Common myeloid progenitor, CD34-positive (primary cell): ENCODE measurements at regions not wholly inside any gene's neighbourhood (a gene's known extent, or its start where the extent isn't known, plus 50 kb on each side); places are given as distances from the start of the nearest gene placed in this dataset.

Experiments used
- CTCF ChIA-PET: fragments of 350-600 bp; sonication (Branson Sonifier 250); formaldehyde crosslinking; loops from one replicate; lab custom pipeline; 2021; ENCODE audit warnings: antibody characterized with exemption; lab: Charles Lee
- POLR2A ChIA-PET: fragments of 350-600 bp; sonication (Branson Sonifier 250); formaldehyde crosslinking; loops from one replicate; lab custom pipeline; 2021; ENCODE audit warnings: antibody characterized with exemption; lab: Charles Lee
- DNase-seq, 3 donors: peaks; one replicate each; pipeline versions ENCODE4 v3.0.0 to v3.0.0-alpha.2; 2013
- H3K27ac ChIP-seq, 2 experiments: 1 replicate in 1 of 2; 2 replicates in 1 of 2; pipeline ENCODE4 v1.7.0; 2013; ENCODE audit warnings: inconsistent platforms in 2 of 2, low read length in 2 of 2, mild to moderate bottlenecking in 2 of 2, low read depth in 1 of 2, moderate library complexity in 1 of 2; ENCODE audit not compliant: severe bottlenecking in 2 of 2, insufficient read depth in 1 of 2, poor library complexity in 1 of 2
- H3K27me3 ChIP-seq, 5 experiments: replicated peaks in 2 of 5; 1 replicate in 3 of 5; 2 replicates in 2 of 5; pipeline versions ENCODE4 v1.6.1 to v1.7.0; 2013; ENCODE audit warnings: low read length in 4 of 5, mild to moderate bottlenecking in 2 of 5, moderate library complexity in 2 of 5, inconsistent platforms in 1 of 5; ENCODE audit not compliant: insufficient read depth in 5 of 5, control insufficient read depth in 4 of 5
- H3K36me3 ChIP-seq, 4 experiments: 1 replicate in 2 of 4; 2 replicates in 2 of 4; pipeline versions ENCODE4 v1.6.1 to v1.7.0; 2013; ENCODE audit warnings: low read length in 3 of 4, control low read depth in 1 of 4, mild to moderate bottlenecking in 1 of 4; ENCODE audit not compliant: control insufficient read depth in 4 of 4, insufficient read depth in 4 of 4
- H3K4me1 ChIP-seq, 4 experiments: 1 replicate in 3 of 4; 2 replicates in 1 of 4; pipeline versions ENCODE4 v1.6.1 to v1.7.1; 2013; ENCODE audit warnings: low read length in 3 of 4, mild to moderate bottlenecking in 3 of 4, control low read depth in 1 of 4, inconsistent platforms in 1 of 4, moderate library complexity in 1 of 4; ENCODE audit not compliant: control insufficient read depth in 4 of 4, insufficient read depth in 4 of 4; ENCODE audit errors: control extremely low read depth in 1 of 4
- H3K4me3 ChIP-seq, 7 experiments: 1 replicate in 4 of 7; 2 replicates in 3 of 7; pipeline versions ENCODE4 v1.5.1 to v1.7.0; 2013; ENCODE audit warnings: mild to moderate bottlenecking in 7 of 7, low read length in 6 of 7, moderate library complexity in 6 of 7, inconsistent platforms in 2 of 7, low read depth in 2 of 7, control low read depth in 1 of 7; ENCODE audit not compliant: insufficient read depth in 4 of 7, control insufficient read depth in 1 of 7; ENCODE audit errors: extremely low read depth in 1 of 7
- H3K9me3 ChIP-seq, 5 experiments: 1 replicate in 4 of 5; 2 replicates in 1 of 5; pipeline versions ENCODE4 v1.6.1 to v1.7.1; 2013; ENCODE audit warnings: low read length in 4 of 5, mild to moderate bottlenecking in 2 of 5, inconsistent platforms in 1 of 5, low read depth in 1 of 5, moderate library complexity in 1 of 5; ENCODE audit not compliant: control insufficient read depth in 4 of 5, insufficient read depth in 2 of 5; ENCODE audit errors: control extremely low read depth in 1 of 5
- WGBS: methylation state at CpG from one replicate; pipeline ENCODE4 v1.1.5; 2013; ENCODE audit not compliant: insufficient coverage; 5-methylcytosine and 5-hydroxymethylcytosine counted together

GRCh38 chr1:184900507-184900906 is 73.8 kb downstream of the NIBAN1 start:
- WGBS: 100% methylated on average over 1 of the region's 4 CpGs
- Histone ChIP-seq H3K36me3 (peaks cover 0 to 25% (median 12%) of the 10 kb centered on the region in 4 experiments), H3K27ac (no peak overlapping the region), H3K9me3 (no peaks in the 10 kb centered on the region), H3K4me3 (no peak overlapping the region), H3K27me3 (no peaks in the 10 kb centered on the region), H3K4me1 (peaks cover 0 to 2% (median 0%) of the 10 kb centered on the region in 4 experiments)
- no peak for DNase-seq
- ChIA-PET CTCF (interaction anchor here (1.0 to 1.5 kb wide), 2 partner anchors 22 to 270 kb away, joined by 3 to 5 read pairs; no protein-coding TSS in a partner anchor), POLR2A (no interaction called here)

- WGBS: no CpG with 5 or more reads among the region's 2 CpGs
- H3K4me3 ChIP-seq: no peak overlapping the region
- H3K27ac ChIP-seq: no peak overlapping the region
- CTCF ChIA-PET: no interaction called here
- POLR2A ChIA-PET: no interaction called here
- H3K9me3 ChIP-seq: no peaks in the 10 kb centered on the region
- H3K36me3 ChIP-seq: peaks cover 0 to 37% (median 15%) of the 10 kb centered on the region in 4 experiments
- no peaks in the 10 kb centered on the region for H3K4me1 ChIP-seq
- no peaks in the 10 kb centered on the region for H3K27me3 ChIP-seq
- DNase-seq: no peak
These were observed 78.3 kb downstream of the NIBAN1 start for GRCh38 chr1:184896000-184896399.

- WGBS: 91% methylated on average over 1 of the region's 2 CpGs
- POLR2A ChIA-PET: interaction anchor here (0.6 kb wide), 1 partner anchor 67 kb away, joined by 3 read pairs; no protein-coding TSS in a partner anchor
- H3K4me3 ChIP-seq: no peak overlapping the region
- no peak for DNase-seq
- no peaks in the 10 kb centered on the region for H3K9me3 ChIP-seq
- H3K27me3 ChIP-seq: no peaks in the 10 kb centered on the region
- peaks cover 0 to 3% (median 0%) of the 10 kb centered on the region in 4 experiments for H3K4me1 ChIP-seq
- no peak overlapping the region for H3K27ac ChIP-seq
- CTCF ChIA-PET: interaction anchor here (1.3 kb wide), 1 partner anchor 17 kb away, joined by 3 read pairs; no protein-coding TSS in a partner anchor
- H3K36me3 ChIP-seq: peaks cover 0 to 37% (median 16%) of the 10 kb centered on the region in 4 experiments
These were observed 79.2 kb downstream of the NIBAN1 start for GRCh38 chr1:184895086-184895485.

GRCh38 chr1:184893695-184894094 is 80.6 kb downstream of the NIBAN1 start:
- ChIA-PET POLR2A (no interaction called here), CTCF (no interaction called here)
- Histone ChIP-seq H3K36me3 (peaks cover 0 to 43% (median 21%) of the 10 kb centered on the region in 4 experiments), H3K27ac (no peak overlapping the region), H3K27me3 (no peaks in the 10 kb centered on the region), H3K9me3 (no peaks in the 10 kb centered on the region), H3K4me1 (peaks cover 0 to 3% (median 0%) of the 10 kb centered on the region in 4 experiments), H3K4me3 (no peak overlapping the region)
- no CpG with 5 or more reads among the region's 2 CpGs for WGBS
- no peak for DNase-seq

DNA sequence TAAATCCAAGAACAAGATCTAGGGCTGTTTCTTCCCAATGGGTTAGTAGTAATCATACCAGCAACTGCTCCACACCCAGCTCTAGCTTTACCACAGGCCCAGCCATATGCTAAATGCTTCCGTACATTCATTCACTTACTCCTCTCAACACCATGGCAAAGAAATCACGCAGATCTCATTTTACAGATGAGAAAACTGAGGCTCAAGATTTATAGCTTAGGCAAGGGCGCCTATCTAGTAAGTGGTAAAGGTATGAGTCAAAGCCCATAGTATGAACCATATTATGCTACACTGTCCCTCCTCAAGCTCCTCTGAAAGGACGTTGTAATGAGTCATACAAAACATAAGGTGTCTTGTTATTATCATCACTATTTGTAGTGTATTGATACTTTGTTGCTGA is 82.2 kb downstream of the NIBAN1 start:
- no CpG with 5 or more reads among the region's 4 CpGs for WGBS
- ChIA-PET POLR2A (no interaction called here), CTCF (interaction anchor here (1.5 kb wide), 1 partner anchor 10 kb away, joined by 4 read pairs; no protein-coding TSS in a partner anchor)
- no peak overlapping the region for H3K4me3 ChIP-seq
- H3K27me3 ChIP-seq: no peaks in the 10 kb centered on the region
- DNase-seq: no peak
- no peaks in the 10 kb centered on the region for H3K9me3 ChIP-seq
- H3K4me1 ChIP-seq: peaks cover 0 to 3% (median 0%) of the 10 kb centered on the region in 4 experiments
- peaks cover 0 to 28% (median 14%) of the 10 kb centered on the region in 4 experiments for H3K36me3 ChIP-seq
- no peak overlapping the region for H3K27ac ChIP-seq

DNA sequence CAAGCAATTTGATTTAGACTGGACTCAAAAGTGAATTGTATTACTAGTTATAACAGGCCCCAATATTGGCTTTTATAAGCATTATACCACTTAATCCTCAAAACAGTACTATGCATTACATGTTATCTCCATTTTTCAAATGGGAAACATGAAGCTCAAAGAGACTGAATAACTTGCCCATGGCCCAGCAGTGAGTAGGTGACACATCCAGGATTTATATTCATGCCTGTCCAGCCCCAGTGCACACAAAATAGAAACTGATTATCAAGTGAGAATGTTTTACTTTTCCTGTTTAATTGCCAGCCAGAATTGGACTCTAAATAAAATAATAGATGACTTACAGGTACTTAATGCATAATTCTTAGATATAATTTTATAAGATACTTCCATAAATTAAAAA is 82.9 kb downstream of the NIBAN1 start:
- ChIA-PET CTCF (interaction anchor here (1.5 kb wide), 1 partner anchor 11 kb away, joined by 4 read pairs; no protein-coding TSS in a partner anchor), POLR2A (interaction anchor here (1.0 kb wide), 1 partner anchor 12 kb away, joined by 3 read pairs; no protein-coding TSS in a partner anchor)
- no peak for DNase-seq
- H3K27me3 ChIP-seq: no peaks in the 10 kb centered on the region
- H3K9me3 ChIP-seq: no peaks in the 10 kb centered on the region
- no peak overlapping the region for H3K27ac ChIP-seq
- peaks cover 0 to 3% (median 0%) of the 10 kb centered on the region in 4 experiments for H3K4me1 ChIP-seq
- no peak overlapping the region for H3K4me3 ChIP-seq
- peaks cover 0 to 24% (median 12%) of the 10 kb centered on the region in 4 experiments for H3K36me3 ChIP-seq

- peak overlapping the region in 1 of 2 experiments; percentile 35 for H3K27ac ChIP-seq
- ChIA-PET POLR2A (interaction anchor here (1.0 kb wide), 1 partner anchor 13 kb away, joined by 3 read pairs; no protein-coding TSS in a partner anchor), CTCF (interaction anchor here (1.4 to 1.6 kb wide), 2 partner anchors 13 to 20 kb away, joined by 4 read pairs; no protein-coding TSS in a partner anchor)
- peaks cover 0 to 3% (median 0%) of the 10 kb centered on the region in 4 experiments for H3K4me1 ChIP-seq
- peaks cover 0 to 24% (median 12%) of the 10 kb centered on the region in 4 experiments for H3K36me3 ChIP-seq
- 82% methylated on average over 3 of the region's 3 CpGs for WGBS
- H3K9me3 ChIP-seq: no peaks in the 10 kb centered on the region
- DNase-seq: peak; percentile 50 to 85 (median 80)
- no peak overlapping the region for H3K4me3 ChIP-seq
- no peaks in the 10 kb centered on the region for H3K27me3 ChIP-seq
These were observed 83.8 kb downstream of the NIBAN1 start for GRCh38 chr1:184890539-184890973.
